ENCODE measurements at regions not wholly inside any gene's neighbourhood (a gene's known extent, or its start where the extent isn't known, plus 50 kb on each side); places are given as distances from the start of the nearest gene placed in this dataset.
A peak's percentile ranks its signal among the peaks of the same experiment; 100 is the strongest.

- Histone ChIP-seq H3K9me3 (no peaks in the 10 kb centered on the region), H3K27ac (no peak overlapping the region), H3K27me3 (no peaks in the 10 kb centered on the region), H3K4me1 (no peaks in the 10 kb centered on the region), H3K4me3 (replicated peaks in 1 of 3) (no peak overlapping the region), H3K36me3 (no peaks in the 10 kb centered on the region)
- intact Hi-C loops (cut with DNase I): no loop called here
- TF ChIP-seq POLR2A (IDR thresholded peaks at IDR 0.05): no peak
- no peak for TF ChIP-seq CTCF (IDR thresholded peaks at IDR 0.05)
- 95 to 96% methylated on average over 1 of the region's 1 CpG for WGBS, 2 donors
- DNase-seq: no peak
These were observed 843.1 kb downstream of the KCNT2 start for GRCh38 chr1:195765099-195765498.

GRCh38 chr1:195763907-195764374 lies 844.3 kb downstream of the KCNT2 start:
- Histone ChIP-seq H3K27me3 (no peaks in the 10 kb centered on the region), H3K27ac (no peak overlapping the region), H3K36me3 (no peaks in the 10 kb centered on the region), H3K4me1 (no peaks in the 10 kb centered on the region), H3K4me3 (replicated peaks in 1 of 3) (no peak overlapping the region), H3K9me3 (no peaks in the 10 kb centered on the region)
- no peak for TF ChIP-seq CTCF (IDR thresholded peaks at IDR 0.05)
- TF ChIP-seq POLR2A (IDR thresholded peaks at IDR 0.05): no peak
- intact Hi-C loops (cut with DNase I): no loop called here
- DNase-seq: no peak
- WGBS, 2 donors: 76 to 81% methylated on average over 4 of the region's 4 CpGs

GRCh38 chr1:195763146-195763906 lies 844.9 kb downstream of the KCNT2 start:
- peak in 1 of 2 donors; percentile 1 for DNase-seq
- intact Hi-C loops (cut with DNase I): no loop called here
- no peak overlapping the region for H3K27ac ChIP-seq
- no peaks in the 10 kb centered on the region for H3K36me3 ChIP-seq
- H3K9me3 ChIP-seq: no peaks in the 10 kb centered on the region
- no peaks in the 10 kb centered on the region for H3K27me3 ChIP-seq
- TF ChIP-seq POLR2A (IDR thresholded peaks at IDR 0.05): no peak
- 88 to 95% methylated on average over 17 to 22 of the region's 22 CpGs for WGBS, 2 donors
- H3K4me3 ChIP-seq (replicated peaks in 1 of 3): no peak overlapping the region
- H3K4me1 ChIP-seq: no peaks in the 10 kb centered on the region

DNA sequence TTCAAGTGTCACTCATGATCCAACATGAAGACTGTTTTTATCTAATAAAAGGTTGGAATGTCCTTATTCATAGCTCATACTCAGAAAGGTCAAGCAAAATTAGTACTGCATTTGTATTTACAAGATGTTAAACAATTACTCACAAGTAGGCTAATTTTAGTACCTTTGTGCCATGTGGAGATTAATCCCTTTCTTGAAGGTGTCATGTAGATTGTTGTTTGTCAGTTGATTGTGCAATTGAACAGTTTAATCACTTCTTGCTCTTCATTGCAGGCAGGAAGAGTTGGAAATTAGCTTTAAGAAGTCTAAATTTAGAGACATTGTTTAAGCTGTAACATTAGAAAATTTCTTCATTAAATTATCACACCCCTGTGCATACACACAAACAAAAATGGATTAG lies 847.1 kb downstream of the KCNT2 start:
- Histone ChIP-seq H3K36me3 (no peaks in the 10 kb centered on the region), H3K4me1 (no peaks in the 10 kb centered on the region), H3K27me3 (no peaks in the 10 kb centered on the region), H3K27ac (no peak overlapping the region), H3K4me3 (replicated peaks in 1 of 3) (no peak overlapping the region), H3K9me3 (no peaks in the 10 kb centered on the region)
- intact Hi-C loops (cut with DNase I): no loop called here
- TF ChIP-seq CTCF (IDR thresholded peaks at IDR 0.05): no peak
- TF ChIP-seq POLR2A (IDR thresholded peaks at IDR 0.05): no peak
- DNase-seq: no peak

DNA sequence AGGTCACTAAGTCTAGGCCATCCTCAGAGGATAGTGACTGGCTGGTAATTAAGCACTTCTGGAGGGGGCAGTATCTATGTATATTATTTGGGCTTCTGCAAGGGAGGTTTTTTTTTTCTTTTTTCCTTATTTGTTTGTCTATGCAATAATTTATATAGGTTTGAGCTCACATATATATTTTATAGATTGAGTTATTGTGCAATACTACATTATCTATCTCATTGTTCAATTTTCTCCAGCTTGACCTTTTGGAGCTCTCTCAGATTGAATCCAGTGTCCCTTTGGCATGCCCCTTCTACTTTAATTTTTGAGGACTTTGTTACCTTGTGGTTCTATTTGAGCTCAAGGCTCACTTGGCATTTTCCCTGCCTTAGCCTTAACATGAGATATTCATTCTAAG lies 852.1 kb downstream of the KCNT2 start:
- TF ChIP-seq POLR2A (IDR thresholded peaks at IDR 0.05): no peak
- no peak for TF ChIP-seq CTCF (IDR thresholded peaks at IDR 0.05)
- H3K36me3 ChIP-seq: no peaks in the 10 kb centered on the region
- no peak overlapping the region for H3K4me3 ChIP-seq (replicated peaks in 1 of 3)
- no peaks in the 10 kb centered on the region for H3K9me3 ChIP-seq
- H3K27ac ChIP-seq: no peak overlapping the region
- intact Hi-C loops (cut with DNase I): no loop called here
- H3K4me1 ChIP-seq: no peaks in the 10 kb centered on the region
- no peak for DNase-seq
- H3K27me3 ChIP-seq: no peaks in the 10 kb centered on the region

Measured in thyroid gland (tissue), 4 donors.